Adrenal gland (tissue), 9 donors: ENCODE measurements at regions not wholly inside any gene's neighbourhood (a gene's known extent, or its start where the extent isn't known, plus 50 kb on each side); places are given as distances from the start of the nearest gene placed in this dataset.

Source experiments
- DNase-seq, 7 donors: peaks; one replicate each; pipeline ENCODE4 v3.0.0-alpha.2; 2019 to 2020
- H3K27ac ChIP-seq, 5 donors: fragments of 200-600 bp; sonication (generic) in 4 of 5; 1 replicate in 3 of 5; 2 replicates in 2 of 5; pipeline versions ENCODE4 v1.5.1 to v1.8.0; 2016 to 2020; ENCODE audit warnings: mild to moderate bottlenecking in 1 of 5
- H3K27me3 ChIP-seq: fragments of 200-600 bp; 2 replicates; pipeline ENCODE4 v1.8.0; 2021
- H3K36me3 ChIP-seq, 2 donors: fragments of 200-600 bp; replicated peaks in 1 of 2; 1 replicate in 1 of 2; 2 replicates in 1 of 2; pipeline versions ENCODE4 v1.5.1 to v1.8.0; 2018 to 2022
- H3K4me1 ChIP-seq, 2 donors: fragments of 200-600 bp; replicated peaks in 1 of 2; 1 replicate in 1 of 2; 2 replicates in 1 of 2; pipeline versions ENCODE4 v1.5.1 to v1.8.0; 2018 to 2021
- H3K4me3 ChIP-seq, 4 donors: fragments of 200-600 bp; sonication (generic) in 3 of 4; one replicate each; pipeline ENCODE4 v1.5.1; 2016 to 2018
- H3K9me3 ChIP-seq, 3 donors: fragments of 200-600 bp; sonication (generic) in 1 of 3; replicated peaks in 1 of 3; 1 replicate in 2 of 3; 2 replicates in 1 of 3; pipeline versions ENCODE4 v1.5.1 to v1.8.0; 2016 to 2021
- CTCF ChIP-seq, 6 experiments: fragments of 450-650 bp in 4 of 6; fragments of 200-600 bp in 2 of 6; sonication (generic) in 1 of 6; IDR thresholded peaks; 1 replicate in 5 of 6; 2 replicates in 1 of 6; pipeline versions ENCODE4 v1.5.1 to v1.8.0; 2016 to 2021; ENCODE audit warnings: antibody characterized with exemption in 6 of 6, mild to moderate bottlenecking in 2 of 6, moderate library complexity in 1 of 6
- POLR2A ChIP-seq, 2 donors: fragments of 450-650 bp; IDR thresholded peaks; one replicate each; pipeline ENCODE4 v1.6.1; 2017; ENCODE audit warnings: antibody characterized with exemption in 2 of 2, mild to moderate bottlenecking in 2 of 2, moderate library complexity in 1 of 2
- WGBS, 4 donors: extraction: QIAGEN DNeasy Blood & Tissue Kit in 2 of 4; methylation state at CpG; one replicate each; pipeline versions ENCODE4 v1.1.5 to v1.1.7; 2013 to 2017; 5-methylcytosine and 5-hydroxymethylcytosine counted together
- intact Hi-C, 2 donors: fragments of 100-400 bp; cut with DNase I; formaldehyde crosslinking; loops; one replicate each; pipeline versions ENCODE4 v1.14.1 to v1.15.0; 2022 to 2023
- donor health status: healthy with polysubstance abuse.
- donor health status: Bipolar disorder and iron deficiency.
- donor health status: DM: yes; HTN: yes; CAD: no.
- donor health status: DM: no; HTN: no; CAD: no.
- donor health status: DM: no; HTN: no; CAD: no.

- H3K36me3 ChIP-seq, result no peaks in the 10 kb centered on the region
- no peaks in the 10 kb centered on the region for H3K27me3 ChIP-seq
- H3K27ac ChIP-seq, result no peak overlapping the region
- WGBS, 4 donors, result 81 to 96% (median 89%) methylated on average over 2 of the region's 2 CpGs
- intact Hi-C loops, result loop anchor here in 1 of 2 donors (10.0 kb wide), 1 partner anchor 141 kb away; no protein-coding TSS in a partner anchor
- H3K4me3 ChIP-seq, result no peak overlapping the region
- no peak for DNase-seq
- H3K9me3 ChIP-seq, result no peaks in the 10 kb centered on the region
- no peaks in the 10 kb centered on the region for H3K4me1 ChIP-seq
- TF ChIP-seq POLR2A (IDR thresholded peaks at IDR 0.05) (no peak), CTCF (IDR thresholded peaks at IDR 0.05) (no peak)
Measured at GRCh38 chr2:48075631-48076030, 169.3 kb upstream of the FBXO11 start.

DNA sequence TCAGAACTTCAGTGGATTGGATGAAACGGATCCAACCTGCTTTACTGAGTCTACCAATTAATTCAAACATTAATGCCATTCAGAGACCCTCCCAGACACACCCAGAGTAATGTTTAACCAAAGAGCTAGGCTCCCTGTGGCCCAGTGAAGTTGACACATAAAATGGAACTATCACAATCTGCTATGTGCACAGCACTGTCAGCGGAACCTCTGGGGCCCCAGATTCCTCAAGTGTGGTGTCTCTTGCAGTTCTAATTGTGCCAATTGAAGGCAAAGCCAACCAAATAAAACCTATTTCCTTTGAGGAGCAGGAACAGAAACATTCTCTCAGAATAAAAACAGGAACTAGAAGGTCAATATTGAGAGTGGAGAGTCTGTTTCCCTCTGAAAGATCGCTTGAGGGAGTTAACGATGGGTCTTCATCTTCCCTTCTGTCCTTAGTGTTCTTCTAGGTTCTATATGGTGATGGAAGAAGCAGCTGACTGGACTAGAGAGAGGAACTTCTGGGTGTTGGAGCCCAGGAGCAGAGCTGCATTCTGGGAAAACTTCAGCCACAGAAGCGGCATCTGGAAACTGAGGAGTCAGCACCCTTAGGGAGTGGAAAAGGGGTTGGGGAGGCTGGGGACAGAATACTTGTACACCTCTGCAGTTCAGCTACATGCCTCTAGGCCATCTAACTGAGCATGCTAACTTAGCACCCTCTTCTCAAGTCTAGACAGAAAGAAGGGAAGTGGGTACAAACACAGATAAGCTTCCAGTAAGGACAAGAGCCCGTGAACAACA lies 174.4 kb upstream of the FBXO11 start:
- 65 to 83% (median 78%) methylated on average over 6 of the region's 6 CpGs for WGBS, 4 donors
- TF ChIP-seq POLR2A (IDR thresholded peaks at IDR 0.05) (no peak), CTCF (IDR thresholded peaks at IDR 0.05) (no peak)
- DNase-seq, result peak in 3 of 7 donors; percentile 8 to 34 (median 10)
- Histone ChIP-seq H3K27ac (no peak overlapping the region), H3K27me3 (no peaks in the 10 kb centered on the region), H3K36me3 (no peaks in the 10 kb centered on the region), H3K9me3 (no peaks in the 10 kb centered on the region), H3K4me3 (no peak overlapping the region), H3K4me1 (no peaks in the 10 kb centered on the region)
- intact Hi-C loops, result no loop called here

DNA sequence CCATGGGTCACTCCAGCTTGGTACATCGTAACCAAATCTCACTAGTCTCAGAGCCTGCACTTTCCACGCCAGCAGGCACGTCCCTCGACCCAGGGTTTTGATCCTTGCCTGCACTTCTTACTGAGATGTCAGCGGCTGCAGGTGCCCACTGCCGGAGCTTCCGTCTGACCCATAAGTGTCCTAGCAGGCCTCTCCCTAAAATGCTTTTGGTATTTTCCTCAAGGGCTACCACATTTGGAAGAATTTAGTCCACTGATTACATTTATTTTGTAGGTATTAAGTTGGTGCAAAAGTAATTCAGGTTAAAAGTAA lies 175.0 kb upstream of the FBXO11 start:
- H3K4me3 ChIP-seq, result no peak overlapping the region
- H3K27me3 ChIP-seq, result no peaks in the 10 kb centered on the region
- 83 to 91% (median 86%) methylated on average over 7 of the region's 7 CpGs for WGBS, 4 donors
- no peaks in the 10 kb centered on the region for H3K9me3 ChIP-seq
- H3K27ac ChIP-seq, result no peak overlapping the region
- no peaks in the 10 kb centered on the region for H3K36me3 ChIP-seq
- TF ChIP-seq POLR2A (IDR thresholded peaks at IDR 0.05) (no peak), CTCF (IDR thresholded peaks at IDR 0.05) (no peak)
- no peaks in the 10 kb centered on the region for H3K4me1 ChIP-seq
- intact Hi-C loops, result no loop called here
- no peak for DNase-seq

DNA sequence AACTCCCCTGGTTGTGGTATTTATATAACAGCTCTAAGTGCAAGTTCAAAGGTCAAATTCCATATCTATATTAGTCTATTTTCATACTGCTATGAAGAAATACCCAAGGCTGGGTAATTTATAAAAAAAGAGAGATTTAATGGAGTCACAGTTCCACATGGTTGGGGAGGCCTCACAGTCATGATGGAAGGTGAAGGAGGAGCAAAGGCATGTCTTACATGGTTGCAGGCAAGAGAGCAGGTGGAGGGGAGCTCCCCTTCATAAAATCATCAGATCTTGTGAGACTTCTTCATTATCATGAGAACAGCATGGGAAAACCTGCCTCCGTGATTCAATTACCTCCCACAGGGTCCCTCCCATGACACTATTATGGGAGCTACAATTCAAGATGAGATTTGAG lies 179.6 kb upstream of the FBXO11 start:
- H3K27ac ChIP-seq, result no peak overlapping the region
- WGBS, 4 donors, result 76 to 96% (median 83%) methylated on average over 1 of the region's 1 CpG

More for the DNA sequence above, 179.6 kb upstream of the FBXO11 start:
- Histone ChIP-seq H3K4me3 (no peak overlapping the region), H3K9me3 (no peaks in the 10 kb centered on the region), H3K27me3 (no peaks in the 10 kb centered on the region), H3K36me3 (no peaks in the 10 kb centered on the region), H3K4me1 (no peaks in the 10 kb centered on the region)
- TF ChIP-seq POLR2A (IDR thresholded peaks at IDR 0.05), result no peak
- TF ChIP-seq CTCF (IDR thresholded peaks at IDR 0.05), result no peak
- intact Hi-C loops, result no loop called here
- DNase-seq, result no peak
